A549 (cell line): ENCODE measurements at regions not wholly inside any gene's neighbourhood (a gene's known extent, or its start where the extent isn't known, plus 50 kb on each side); places are given as distances from the start of the nearest gene placed in this dataset.

Experiments used
- ATAC-seq, 2 experiments: fragments of 200-7000 bp in 1 of 2; fragments of >200 bp in 1 of 2; cut with Nextera tagmentation in 1 of 2; cut with Tn5 transposase in 1 of 2; 3 replicates each; pipeline versions ENCODE4 v1.8.0 to v1.9.1; 2018 to 2020; ENCODE audit warnings: mild to moderate bottlenecking in 1 of 2, moderate library complexity in 1 of 2
- CTCF ChIA-PET: fragments of 300-600 bp; sonication (Branson Sonifier 250); formaldehyde crosslinking; extraction: SDS; loops from one replicate; lab custom pipeline; 2021; ENCODE audit warnings: antibody characterized with exemption, inconsistent platforms; lab: Yijun Ruan, JAX
- POLR2A ChIA-PET: fragments of 350-600 bp; formaldehyde crosslinking; extraction: SDS; loops from one replicate; lab custom pipeline; 2021; ENCODE audit warnings: antibody characterized with exemption, inconsistent platforms; lab: Yijun Ruan, JAX
- DNase-seq, 2 experiments: peaks; one replicate each; pipeline versions ENCODE4 v3.0.0 to v3.0.0-alpha.2; 2011 to 2016; ENCODE audit warnings: low read depth in 1 of 2, low spot score in 1 of 2
- FAIRE-seq: peaks from 2 replicates; lab custom pipeline; 2011; peaks lifted over from hg19 to GRCh38; lab: Jason Lieb, UNC
- H3K27ac ChIP-seq, 2 experiments: fragments of >200 bp; sonication (Bioruptor Twin); formaldehyde crosslinking; 3 replicates each; pipeline ENCODE4 v1.5.1; 2016 to 2017
- H3K4me1 ChIP-seq: fragments of >200 bp; sonication (Bioruptor Twin); formaldehyde crosslinking; 3 replicates; pipeline ENCODE4 v1.6.1; 2016
- H3K4me2 ChIP-seq: fragments of >200 bp; sonication (Bioruptor Twin); formaldehyde crosslinking; 3 replicates; pipeline ENCODE4 v1.6.1; 2016
- H3K4me3 ChIP-seq: fragments of >200 bp; sonication (Bioruptor Twin); formaldehyde crosslinking; 3 replicates; pipeline ENCODE4 v1.5.1; 2016
- H3K9me3 ChIP-seq: fragments of >200 bp; sonication (Bioruptor Twin); formaldehyde crosslinking; 3 replicates; pipeline ENCODE4 v1.6.1; 2016
- BHLHE40 ChIP-seq: IDR thresholded peaks from 2 replicates; pipeline ENCODE4 v1.6.1; 2012; ENCODE audit warnings: low read depth, low read length, inconsistent platforms
- CBX8 ChIP-seq: fragments of 200-600 bp; sonication (generic); IDR thresholded peaks from 2 replicates; pipeline ENCODE4 v1.6.1; 2016
- CEBPB ChIP-seq, 2 experiments: fragments of >200 bp in 1 of 2; sonication (Bioruptor Twin) in 1 of 2; formaldehyde crosslinking in 1 of 2; IDR thresholded peaks; 2 replicates each; pipeline ENCODE4 v1.6.1; 2012 to 2016
- CHD2 ChIP-seq: fragments of 150-350 bp; IDR thresholded peaks from 2 replicates; pipeline ENCODE4 v1.6.1; 2014; ENCODE audit warnings: low read length; ENCODE audit not compliant: partially characterized antibody
- CHD4 ChIP-seq: fragments of 200-600 bp; sonication (generic); IDR thresholded peaks from 2 replicates; pipeline ENCODE4 v1.6.1; 2016; ENCODE audit warnings: antibody characterized with exemption, mild to moderate bottlenecking, borderline replicate concordance
- EHF ChIP-seq: fragments of 250-450 bp; sonication (Bioruptor Pico); IDR thresholded peaks from 2 replicates; pipeline ENCODE4 v1.5.0; 2020; ENCODE audit warnings: mild to moderate bottlenecking
- EHMT2 ChIP-seq: fragments of 200-600 bp; sonication (generic); IDR thresholded peaks from 2 replicates; pipeline ENCODE4 v1.6.1; 2016; ENCODE audit warnings: antibody characterized with exemption, low read depth, mild to moderate bottlenecking, moderate library complexity
- ELK1 ChIP-seq: fragments of 150-350 bp; IDR thresholded peaks from 2 replicates; pipeline ENCODE4 v1.6.1; 2014; ENCODE audit warnings: low read depth, mild to moderate bottlenecking, low read length
- FOSB ChIP-seq: fragments of 250-450 bp; sonication (Bioruptor Pico); IDR thresholded peaks from 2 replicates; pipeline ENCODE4 v1.5.0; 2020; ENCODE audit warnings: mild to moderate bottlenecking, moderate library complexity
- FOSL2 ChIP-seq, 2 experiments: fragments of 450-650 bp in 1 of 2; fragments of >200 bp in 1 of 2; sonication (Bioruptor Twin) in 1 of 2; formaldehyde crosslinking; IDR thresholded peaks; 2 replicates each; pipeline versions ENCODE4 v1.5.0 to v1.6.1; 2016 to 2020; ENCODE audit warnings: mild to moderate bottlenecking in 1 of 2, moderate library complexity in 1 of 2
- GATA3 ChIP-seq: IDR thresholded peaks from 2 replicates; pipeline ENCODE4 v1.6.1; 2012; ENCODE audit warnings: borderline replicate concordance
- HEYL ChIP-seq: fragments of 250-450 bp; sonication (Bioruptor Pico); IDR thresholded peaks from 2 replicates; pipeline ENCODE4 v1.8.0; 2021; ENCODE audit warnings: mild to moderate bottlenecking, moderate library complexity
- HMGXB4 ChIP-seq: fragments of 250-450 bp; sonication (Bioruptor Pico); IDR thresholded peaks from 2 replicates; pipeline ENCODE4 v1.5.0; 2021; ENCODE audit warnings: mild to moderate bottlenecking, moderate library complexity, borderline replicate concordance
- HOXB5 ChIP-seq: fragments of 250-450 bp; sonication (Bioruptor Pico); IDR thresholded peaks from 2 replicates; pipeline ENCODE4 v1.5.0; 2020; ENCODE audit warnings: mild to moderate bottlenecking, moderate library complexity
- JUN ChIP-seq, 2 experiments: fragments of >200 bp; sonication (Bioruptor Twin); formaldehyde crosslinking; IDR thresholded peaks; 2 replicates in 1 of 2; 3 replicates in 1 of 2; pipeline ENCODE4 v1.6.1; 2016 to 2017
- JUNB ChIP-seq: fragments of >200 bp; sonication (Bioruptor Twin); formaldehyde crosslinking; IDR thresholded peaks from 2 replicates; pipeline ENCODE4 v1.6.1; 2016
- KDM5A ChIP-seq: fragments of 200-600 bp; sonication (generic); IDR thresholded peaks from 2 replicates; pipeline ENCODE4 v1.6.1; 2016; ENCODE audit warnings: antibody characterized with exemption, mild to moderate bottlenecking
- MAFK ChIP-seq: fragments of 450-650 bp; IDR thresholded peaks from 2 replicates; pipeline ENCODE4 v1.6.1; 2014; ENCODE audit not compliant: partially characterized antibody
- MAZ ChIP-seq: fragments of 150-350 bp; IDR thresholded peaks from 2 replicates; pipeline ENCODE4 v1.6.1; 2014; ENCODE audit warnings: antibody characterized with exemption, low read depth, low read length, borderline replicate concordance
- MYC ChIP-seq: IDR thresholded peaks from 2 replicates; pipeline ENCODE4 v1.6.1; 2012; ENCODE audit warnings: mild to moderate bottlenecking, inconsistent platforms, low read length, improper control_type of control experiment, borderline replicate concordance
- NFE2L2 ChIP-seq: fragments of 150-350 bp; conservative IDR thresholded peaks from 2 replicates; pipeline ENCODE4 v1.6.1; 2014; ENCODE audit warnings: low read length
- NR3C1 ChIP-seq: fragments of >200 bp; sonication (Bioruptor Twin); formaldehyde crosslinking; IDR thresholded peaks from 3 replicates; pipeline ENCODE4 v1.6.1; 2017
- RARB ChIP-seq: fragments of 250-450 bp; sonication (Bioruptor Pico); IDR thresholded peaks from 2 replicates; pipeline ENCODE4 v1.8.0; 2021; ENCODE audit warnings: mild to moderate bottlenecking, moderate library complexity
- RFX5 ChIP-seq: fragments of 450-650 bp; IDR thresholded peaks from 2 replicates; pipeline ENCODE4 v1.7.1; 2014; ENCODE audit warnings: antibody characterized with exemption, mild to moderate bottlenecking, moderate library complexity
- RNF2 ChIP-seq: fragments of 200-600 bp; sonication (generic); IDR thresholded peaks from 2 replicates; pipeline ENCODE4 v1.6.1; 2016; ENCODE audit warnings: low read depth, mild to moderate bottlenecking, antibody characterized with exemption, moderate library complexity, borderline replicate concordance
- SMC3 ChIP-seq: fragments of >200 bp; sonication (Bioruptor Twin); formaldehyde crosslinking; IDR thresholded peaks from 3 replicates; pipeline ENCODE4 v1.6.1; 2018; ENCODE audit warnings: inconsistent platforms
- TP53 ChIP-seq: fragments of 250-450 bp; sonication (Bioruptor Pico); IDR thresholded peaks from 2 replicates; pipeline ENCODE4 v1.5.0; 2021; ENCODE audit warnings: mild to moderate bottlenecking, moderate library complexity
- ZC3H11A ChIP-seq: fragments of 450-650 bp; IDR thresholded peaks from 2 replicates; pipeline ENCODE4 v1.6.1; 2014; ENCODE audit warnings: antibody characterized with exemption, mild to moderate bottlenecking
- ZSCAN20 ChIP-seq: fragments of 250-450 bp; sonication (Bioruptor Pico); IDR thresholded peaks from 2 replicates; pipeline ENCODE4 v1.8.0; 2022; ENCODE audit warnings: mild to moderate bottlenecking, moderate library complexity
- WGBS: methylation state at CpG from one replicate; pipeline ENCODE4 v1.1.6; 2017; ENCODE audit errors: missing lambda C conversion rate; 5-methylcytosine and 5-hydroxymethylcytosine counted together
- TF ChIP-seq, protein P1 (sequence below): fragments of >200 bp; sonication (Bioruptor Twin); formaldehyde crosslinking; IDR thresholded peaks from 3 replicates; pipeline ENCODE4 v1.5.1; 2016

GRCh38 chr13:48818495-48819356 lies 157.0 kb upstream of the FNDC3A start:
- Histone ChIP-seq H3K27ac (peak overlapping the region; percentile 43 to 70; a peak in 4 of 6 replicates), H3K4me3 (no peak overlapping the region), H3K4me2 (peak overlapping the region; percentile 54), H3K4me1 (peaks cover 34% of the 10 kb centered on the region), H3K9me3 (no peaks in the 10 kb centered on the region)
- ChIA-PET CTCF (no interaction called here), POLR2A (interaction anchor here (1.3 kb wide), 1 partner anchor 10 kb away, joined by 4 read pairs; no protein-coding TSS in a partner anchor)
- DNase-seq = peak in 1 of 2 experiments; percentile 47
- TF ChIP-seq CEBPB (IDR thresholded peaks at IDR 0.05) = peak in 1 of 2 experiments; percentile 37; a peak in 1 of 4 replicates
- TF ChIP-seq, protein P1, sequence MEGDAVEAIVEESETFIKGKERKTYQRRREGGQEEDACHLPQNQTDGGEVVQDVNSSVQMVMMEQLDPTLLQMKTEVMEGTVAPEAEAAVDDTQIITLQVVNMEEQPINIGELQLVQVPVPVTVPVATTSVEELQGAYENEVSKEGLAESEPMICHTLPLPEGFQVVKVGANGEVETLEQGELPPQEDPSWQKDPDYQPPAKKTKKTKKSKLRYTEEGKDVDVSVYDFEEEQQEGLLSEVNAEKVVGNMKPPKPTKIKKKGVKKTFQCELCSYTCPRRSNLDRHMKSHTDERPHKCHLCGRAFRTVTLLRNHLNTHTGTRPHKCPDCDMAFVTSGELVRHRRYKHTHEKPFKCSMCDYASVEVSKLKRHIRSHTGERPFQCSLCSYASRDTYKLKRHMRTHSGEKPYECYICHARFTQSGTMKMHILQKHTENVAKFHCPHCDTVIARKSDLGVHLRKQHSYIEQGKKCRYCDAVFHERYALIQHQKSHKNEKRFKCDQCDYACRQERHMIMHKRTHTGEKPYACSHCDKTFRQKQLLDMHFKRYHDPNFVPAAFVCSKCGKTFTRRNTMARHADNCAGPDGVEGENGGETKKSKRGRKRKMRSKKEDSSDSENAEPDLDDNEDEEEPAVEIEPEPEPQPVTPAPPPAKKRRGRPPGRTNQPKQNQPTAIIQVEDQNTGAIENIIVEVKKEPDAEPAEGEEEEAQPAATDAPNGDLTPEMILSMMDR = no peak
- TF ChIP-seq EHMT2 = 0 out of 2 replicates have a peak, but pooled peaks have one; percentile 29
- TF ChIP-seq JUN (IDR thresholded peaks at IDR 0.05) = no peak
- TF ChIP-seq FOSL2 (IDR thresholded peaks at IDR 0.05) = peak; percentile 36; the same call in 1 of the 2 replicates
- TF ChIP-seq FOSL2 (CRISPR knock-in tag; IDR thresholded peaks at IDR 0.05) = peak; percentile 72
- peak; percentile 68 for TF ChIP-seq JUNB
- no peak for FAIRE-seq
- 48% methylated on average over 3 of the region's 3 CpGs for WGBS
- peak; percentile 74 to 81 for ATAC-seq

GRCh38 chr13:48819376-48819775 lies 156.3 kb upstream of the FNDC3A start:
- WGBS = 37% methylated on average over 3 of the region's 3 CpGs
- POLR2A ChIA-PET = no interaction called here

DNA sequence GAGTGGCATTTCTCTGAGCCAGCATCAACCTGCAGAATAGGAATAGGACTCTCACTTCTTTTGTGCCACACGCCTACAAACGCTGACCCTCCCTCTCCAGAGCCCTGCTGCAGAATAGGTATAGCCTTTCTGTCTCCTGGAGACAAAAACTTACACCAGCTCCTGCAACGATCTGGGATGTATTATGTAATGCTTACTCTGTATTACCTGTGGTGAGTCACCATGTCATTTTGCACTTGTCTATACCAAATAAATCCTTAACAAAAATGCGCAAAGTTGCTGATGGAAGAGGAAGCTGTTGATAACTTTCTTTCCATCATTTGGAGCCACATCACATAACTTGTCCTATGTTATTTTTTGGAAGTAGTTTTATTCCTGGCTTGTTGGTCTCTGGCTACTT lies 155.8 kb upstream of the FNDC3A start:
- TF ChIP-seq JUN (IDR thresholded peaks at IDR 0.05) = no peak
- no peak for TF ChIP-seq HOXB5 (CRISPR knock-in tag)
- TF ChIP-seq ELK1 = no peak
- no peak for TF ChIP-seq JUNB
- TF ChIP-seq SMC3 = no peak
- no peak for TF ChIP-seq RARB (CRISPR knock-in tag)
- TF ChIP-seq FOSB = no peak
- no peak for TF ChIP-seq HMGXB4
- no peak for TF ChIP-seq CHD4
- TF ChIP-seq RNF2 = no peak
- TF ChIP-seq HEYL = no peak
- TF ChIP-seq MYC = no peak
- TF ChIP-seq ZSCAN20 (CRISPR knock-in tag) = no peak
- TF ChIP-seq ZC3H11A = no peak
- no peak for TF ChIP-seq CEBPB (IDR thresholded peaks at IDR 0.05)
- ChIA-PET CTCF (interaction anchor here (0.8 kb wide), 1 partner anchor 12 kb away, joined by 3 read pairs; no protein-coding TSS in a partner anchor), POLR2A (no interaction called here)
- DNase-seq (no peak), FAIRE-seq (no peak), ATAC-seq (no peak)
- Histone ChIP-seq H3K9me3 (no peaks in the 10 kb centered on the region), H3K4me1 (peaks cover 34% of the 10 kb centered on the region), H3K4me3 (no peak overlapping the region), H3K4me2 (peak overlapping the region; percentile 54), H3K27ac (peak overlapping the region; percentile 30 to 68; a peak in 3 of 6 replicates)
- 69% methylated on average over 4 of the region's 4 CpGs for WGBS

More at GRCh38 chr13:48819376-48819775, 156.3 kb upstream of the FNDC3A start:
- TF ChIP-seq MAFK = no peak
- no peak for TF ChIP-seq TP53 (CRISPR knock-in tag)
- no peak for TF ChIP-seq NR3C1
- TF ChIP-seq RFX5 = no peak
- TF ChIP-seq ELK1 = no peak
- no peak for TF ChIP-seq BHLHE40
- TF ChIP-seq NFE2L2 = no peak
- no peak for TF ChIP-seq KDM5A
- TF ChIP-seq CBX8 = no peak
- no peak for TF ChIP-seq CHD2
- no peak for TF ChIP-seq JUN (IDR thresholded peaks at IDR 0.05)
- no peak for TF ChIP-seq RARB (CRISPR knock-in tag)
- no peak for TF ChIP-seq MYC
- TF ChIP-seq MAZ = no peak
- TF ChIP-seq GATA3 = no peak
- no peak for TF ChIP-seq EHF (CRISPR knock-in tag)
- TF ChIP-seq SMC3 = no peak
- peak overlapping the region; percentile 30 to 68; a peak in 3 of 6 replicates for H3K27ac ChIP-seq
- peaks cover 34% of the 10 kb centered on the region for H3K4me1 ChIP-seq
- no peak for FAIRE-seq
- CTCF ChIA-PET = interaction anchor here (0.8 kb wide), 1 partner anchor 12 kb away, joined by 3 read pairs; no protein-coding TSS in a partner anchor
- no peaks in the 10 kb centered on the region for H3K9me3 ChIP-seq
- no peak overlapping the region for H3K4me3 ChIP-seq
- ATAC-seq = no peak
- DNase-seq = no peak
- H3K4me2 ChIP-seq = peak overlapping the region; percentile 54
